Neural progenitor cell (in vitro differentiated cells): ENCODE measurements at regions not wholly inside any gene's neighbourhood (a gene's known extent, or its start where the extent isn't known, plus 50 kb on each side); places are given as distances from the start of the nearest gene placed in this dataset.

Source experiments
- DNase-seq: peaks from one replicate; pipeline ENCODE4 v3.0.0-alpha.2; 2016; ENCODE audit warnings: low spot score
- H2AFZ ChIP-seq: fragments of 200-600 bp; sonication (generic); replicated peaks from 2 replicates; pipeline ENCODE4 v1.6.1; 2016; ENCODE audit warnings: antibody characterized with exemption
- H3F3A ChIP-seq: fragments of 200-600 bp; sonication (generic); 2 replicates; pipeline ENCODE4 v1.6.1; 2016; ENCODE audit warnings: antibody characterized with exemption, low read depth
- H3K27ac ChIP-seq: fragments of 200-600 bp; sonication (generic); 2 replicates; pipeline ENCODE4 v1.5.1; 2016; ENCODE audit warnings: mild to moderate bottlenecking
- H3K27me3 ChIP-seq: fragments of 200-600 bp; sonication (generic); 2 replicates; pipeline ENCODE4 v1.6.1; 2016; ENCODE audit warnings: mild to moderate bottlenecking, moderate library complexity
- H3K36me3 ChIP-seq: fragments of 200-600 bp; sonication (generic); 2 replicates; pipeline ENCODE4 v1.5.1; 2016
- H3K4me1 ChIP-seq: fragments of 200-600 bp; sonication (generic); 2 replicates; pipeline ENCODE4 v1.6.1; 2016; ENCODE audit warnings: mixed run types
- H3K4me2 ChIP-seq: fragments of 200-600 bp; sonication (generic); 2 replicates; pipeline ENCODE4 v1.6.1; 2016
- H3K4me3 ChIP-seq: fragments of 200-600 bp; sonication (generic); 2 replicates; pipeline ENCODE4 v1.5.1; 2016
- H3K79me2 ChIP-seq: fragments of 200-600 bp; sonication (generic); 2 replicates; pipeline ENCODE4 v1.6.1; 2016; ENCODE audit warnings: low read depth
- H3K9ac ChIP-seq: fragments of 200-600 bp; sonication (generic); 2 replicates; pipeline ENCODE4 v1.6.1; 2016
- H3K9me3 ChIP-seq: fragments of 200-600 bp; sonication (generic); 2 replicates; pipeline ENCODE4 v1.5.1; 2016; ENCODE audit warnings: low read depth
- H4K20me1 ChIP-seq: fragments of 200-600 bp; sonication (generic); 2 replicates; pipeline ENCODE4 v1.6.1; 2016; ENCODE audit warnings: low read depth
- H3K27ac Mint-ChIP-seq: 3 replicates; pipeline ENCODE4 v1.8.0; 2021; ENCODE audit warnings: mixed read lengths
- H3K27me3 Mint-ChIP-seq: 2 replicates; pipeline ENCODE4 v1.8.0; 2022; ENCODE audit warnings: low read depth, mild to moderate bottlenecking, inconsistent platforms, moderate library complexity, mixed read lengths; ENCODE audit not compliant: insufficient read depth
- H3K36me3 Mint-ChIP-seq: 3 replicates; pipeline ENCODE4 v1.8.0; 2021; ENCODE audit warnings: mixed read lengths
- H3K4me1 Mint-ChIP-seq: 3 replicates; pipeline ENCODE4 v1.8.0; 2021; ENCODE audit warnings: mixed read lengths
- H3K4me3 Mint-ChIP-seq: 3 replicates; pipeline ENCODE4 v1.8.0; 2021; ENCODE audit warnings: mild to moderate bottlenecking, moderate library complexity, mixed read lengths
- H3K9me3 Mint-ChIP-seq: 3 replicates; pipeline ENCODE4 v1.8.0; 2020; ENCODE audit warnings: mixed read lengths
- CTCF ChIP-seq: fragments of 200-600 bp; sonication (generic); IDR thresholded peaks from 2 replicates; pipeline ENCODE4 v1.5.1; 2017; ENCODE audit warnings: antibody characterized with exemption, mild to moderate bottlenecking
- EZH2 ChIP-seq: fragments of 200-600 bp; sonication (generic); IDR thresholded peaks from 2 replicates; pipeline ENCODE4 v1.6.1; 2017; ENCODE audit warnings: antibody characterized with exemption, mild to moderate bottlenecking, moderate library complexity
- EZH2phosphoT487 ChIP-seq: fragments of 200-600 bp; sonication (generic); IDR thresholded peaks from 2 replicates; pipeline ENCODE4 v1.6.1; 2017; ENCODE audit warnings: antibody characterized with exemption

GRCh38 chr4:102441978-102442911 lies 58.9 kb upstream of the NFKB1 start:
- no peak for DNase-seq
- no peak overlapping the region for H2AFZ ChIP-seq
- H3K36me3 ChIP-seq: no peaks in the 10 kb centered on the region
- Mint-ChIP-seq H3K4me1 (no peaks in the 10 kb centered on the region), H3K9me3 (no peaks in the 10 kb centered on the region), H3K27me3 (no peaks in the 10 kb centered on the region), H3K27ac (no peak overlapping the region), H3K36me3 (no peaks in the 10 kb centered on the region), H3K4me3 (no peak overlapping the region)
- H3K79me2 ChIP-seq: no peaks in the 10 kb centered on the region
- no peaks in the 10 kb centered on the region for H3K27me3 ChIP-seq
- no peaks in the 10 kb centered on the region for H3K4me1 ChIP-seq
- H3K9ac ChIP-seq: no peak overlapping the region
- no peaks in the 10 kb centered on the region for H4K20me1 ChIP-seq
- H3K27ac ChIP-seq: no peak overlapping the region
- no peak for TF ChIP-seq CTCF
- TF ChIP-seq EZH2: no peak
- no peak for TF ChIP-seq EZH2phosphoT487
- no peak overlapping the region for H3K4me2 ChIP-seq
- H3F3A ChIP-seq: no peaks in the 10 kb centered on the region
- no peak overlapping the region for H3K4me3 ChIP-seq
- H3K9me3 ChIP-seq: no peaks in the 10 kb centered on the region

- H2AFZ ChIP-seq: no peak overlapping the region
- TF ChIP-seq CTCF (no peak), EZH2 (no peak), EZH2phosphoT487 (no peak)
- no peaks in the 10 kb centered on the region for H3K36me3 Mint-ChIP-seq
Measured at GRCh38 chr4:102444752-102445151, 56.4 kb upstream of the NFKB1 start.

GRCh38 chr4:102445213-102445612 lies 55.9 kb upstream of the NFKB1 start:
- Histone ChIP-seq H3K4me2 (no peak overlapping the region), H3K9me3 (no peaks in the 10 kb centered on the region), H3K9ac (no peak overlapping the region), H3K4me1 (no peaks in the 10 kb centered on the region), H3K79me2 (no peaks in the 10 kb centered on the region), H3K36me3 (no peaks in the 10 kb centered on the region), H3K27me3 (no peaks in the 10 kb centered on the region), H4K20me1 (no peaks in the 10 kb centered on the region), H3K27ac (no peak overlapping the region), H3K4me3 (no peak overlapping the region), H2AFZ (no peak overlapping the region), H3F3A (no peaks in the 10 kb centered on the region)
- no peak overlapping the region for H3K27ac Mint-ChIP-seq
- no peaks in the 10 kb centered on the region for H3K36me3 Mint-ChIP-seq
- H3K4me1 Mint-ChIP-seq: no peaks in the 10 kb centered on the region
- no peak for TF ChIP-seq EZH2
- TF ChIP-seq EZH2phosphoT487: no peak
- TF ChIP-seq CTCF: no peak
- no peak overlapping the region for H3K4me3 Mint-ChIP-seq
- H3K9me3 Mint-ChIP-seq: no peaks in the 10 kb centered on the region
- no peaks in the 10 kb centered on the region for H3K27me3 Mint-ChIP-seq
- no peak for DNase-seq

More at GRCh38 chr4:102444752-102445151, 56.4 kb upstream of the NFKB1 start:
- Histone ChIP-seq H3K4me3 (no peak overlapping the region), H3K4me1 (no peaks in the 10 kb centered on the region), H3K4me2 (no peak overlapping the region), H3K27me3 (no peaks in the 10 kb centered on the region), H3F3A (no peaks in the 10 kb centered on the region), H3K79me2 (no peaks in the 10 kb centered on the region), H3K9me3 (no peaks in the 10 kb centered on the region), H4K20me1 (no peaks in the 10 kb centered on the region), H3K27ac (no peak overlapping the region), H3K36me3 (no peaks in the 10 kb centered on the region), H3K9ac (no peak overlapping the region)
- Mint-ChIP-seq H3K4me1 (no peaks in the 10 kb centered on the region), H3K4me3 (no peak overlapping the region), H3K9me3 (no peaks in the 10 kb centered on the region), H3K27ac (no peak overlapping the region), H3K27me3 (no peaks in the 10 kb centered on the region)
- no peak for DNase-seq
